HL-60 (cell line): ENCODE measurements at regions not wholly inside any gene's neighbourhood (a gene's known extent, or its start where the extent isn't known, plus 50 kb on each side); places are given as distances from the start of the nearest gene placed in this dataset.

Experiments
- DNase-seq, 2 experiments: peaks; one replicate each; pipeline ENCODE4 v3.0.0-alpha.2; 2010 to 2020; ENCODE audit warnings: low read depth in 1 of 2, low spot score in 1 of 2
- H3K27ac ChIP-seq: fragments of 250-450 bp; sonication (Bioruptor Pico); replicated peaks from 2 replicates; pipeline ENCODE4 v1.5.1; 2020; ENCODE audit warnings: mild to moderate bottlenecking, moderate library complexity
- H3K27me3 ChIP-seq: fragments of 250-450 bp; sonication (Bioruptor Pico); 2 replicates; pipeline ENCODE4 v1.5.1; 2021; ENCODE audit warnings: mild to moderate bottlenecking, moderate library complexity; ENCODE audit not compliant: insufficient read depth, poor library complexity, severe bottlenecking
- H3K4me3 ChIP-seq: replicated peaks from 2 replicates; pipeline ENCODE4 v1.5.1; 2011; ENCODE audit warnings: mild to moderate bottlenecking, control low read depth, low read length; ENCODE audit not compliant: insufficient read depth
- CTCF ChIP-seq: IDR thresholded peaks from one replicate; pipeline ENCODE4 v1.5.1; 2011; ENCODE audit warnings: low read length, control low read depth, inconsistent platforms; ENCODE audit not compliant: insufficient read depth
- GABPA ChIP-seq: IDR thresholded peaks from 2 replicates; pipeline ENCODE4 v1.6.1; 2012; ENCODE audit warnings: low read depth
- POLR2AphosphoS5 ChIP-seq: IDR thresholded peaks from 2 replicates; pipeline ENCODE4 v1.6.1; 2012; ENCODE audit warnings: low read depth
- REST ChIP-seq: IDR thresholded peaks from 2 replicates; pipeline ENCODE4 v1.6.1; 2012; ENCODE audit warnings: low read depth; ENCODE audit not compliant: insufficient replicate concordance
- SPI1 ChIP-seq: IDR thresholded peaks from 2 replicates; pipeline ENCODE4 v1.6.1; 2012; ENCODE audit warnings: low read depth, mild to moderate bottlenecking, borderline replicate concordance

DNA sequence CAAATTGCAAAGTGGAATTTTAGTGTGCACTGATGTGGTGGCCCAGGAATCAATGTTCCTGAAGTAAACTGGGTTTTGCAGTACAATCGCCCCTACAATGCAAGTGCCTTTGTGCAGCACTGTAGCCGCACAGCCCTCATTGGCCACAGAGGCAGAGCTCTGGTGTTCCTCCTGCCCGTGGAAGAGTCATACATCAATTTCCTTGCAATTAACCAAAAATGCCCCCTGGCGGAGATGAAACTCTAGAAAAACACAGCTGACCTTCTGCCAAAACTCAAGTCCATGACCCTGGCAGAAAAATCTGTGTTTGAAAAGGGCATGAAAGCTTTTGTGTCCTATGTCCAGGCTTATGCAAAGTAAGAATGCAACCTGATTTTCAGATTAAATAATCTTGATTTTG, 117.9 kb upstream of the PRB2 start:
- TF ChIP-seq SPI1 (no peak), GABPA (no peak), REST (no peak), POLR2AphosphoS5 (no peak), CTCF (no peak)
- no peak overlapping the region for H3K4me3 ChIP-seq
- H3K27ac ChIP-seq = no peak overlapping the region
- peaks cover 3% of the 10 kb centered on the region for H3K27me3 ChIP-seq
- no peak for DNase-seq

DNA sequence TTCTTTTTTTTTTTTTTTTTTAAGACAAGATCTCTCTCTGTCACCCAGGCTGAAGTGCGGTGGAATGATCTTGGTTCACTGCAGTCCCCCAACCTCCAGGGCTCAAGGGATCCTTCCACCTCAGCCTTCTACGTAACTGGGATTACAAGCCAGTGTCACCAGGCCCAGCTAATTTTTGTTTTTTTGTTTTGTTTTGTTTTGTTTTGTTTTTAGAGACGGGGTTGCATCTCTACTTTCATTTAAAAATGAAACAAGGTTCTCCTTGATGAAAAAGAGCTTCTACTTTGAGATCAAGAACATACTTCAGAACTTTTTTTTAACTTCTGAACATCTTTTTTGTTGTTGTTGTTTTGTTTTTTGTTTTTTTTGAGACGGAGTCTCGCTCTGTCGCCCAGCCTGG, 121.7 kb upstream of the PRB2 start:
- Histone ChIP-seq H3K27ac (no peak overlapping the region), H3K27me3 (peaks cover 3% of the 10 kb centered on the region), H3K4me3 (no peak overlapping the region)
- DNase-seq = no peak
- TF ChIP-seq CTCF = no peak

GRCh38 chr12:11524446-11524845, 125.0 kb upstream of the ETV6 start:
- DNase-seq = no peak
- H3K27me3 ChIP-seq = peaks cover 3% of the 10 kb centered on the region
- H3K4me3 ChIP-seq = no peak overlapping the region
- TF ChIP-seq SPI1 (no peak), GABPA (no peak), POLR2AphosphoS5 (no peak), REST (no peak), CTCF (no peak)
- no peak overlapping the region for H3K27ac ChIP-seq

- no peak for TF ChIP-seq CTCF
- Histone ChIP-seq H3K27ac (no peak overlapping the region), H3K27me3 (no peaks in the 10 kb centered on the region), H3K4me3 (no peak overlapping the region)
- DNase-seq = no peak
Observed at GRCh38 chr12:11534064-11534463, 115.4 kb upstream of the ETV6 start.
